HCT116 (cell line): ENCODE measurements at regions not wholly inside any gene's neighbourhood (a gene's known extent, or its start where the extent isn't known, plus 50 kb on each side); places are given as distances from the start of the nearest gene placed in this dataset.

Source experiments
- ATAC-seq: fragments of 200-7000 bp; cut with Tn5 transposase; 2 replicates; pipeline ENCODE4 v1.9.1; 2020; ENCODE audit warnings: mild to moderate bottlenecking, moderate library complexity
- BruUV-seq: library from RNA; stranded (reverse); fragments of 400-500 nt; replicated peaks from 2 replicates; lab custom pipeline; 2021; lab: Mats Ljungman, UMichigan
- CTCF ChIA-PET: fragments of 300-600 bp; sonication (Branson Sonifier 250); formaldehyde crosslinking; loops from one replicate; lab custom pipeline; 2021; ENCODE audit warnings: antibody characterized with exemption; lab: Charles Lee
- POLR2A ChIA-PET: fragments of 300-600, 350-600 bp; sonication (Branson Sonifier 250); formaldehyde crosslinking; loops from one replicate; lab custom pipeline; 2021; ENCODE audit warnings: antibody characterized with exemption; lab: Charles Lee
- RAD21 ChIA-PET, 2 experiments: fragments of 300-600 bp; sonication (Branson Sonifier 250); formaldehyde crosslinking; loops; one replicate each; lab custom pipeline; 2023; ENCODE audit warnings: low total read pairs in 2 of 2; ENCODE audit not compliant: uncharacterized antibody in 2 of 2, unreplicated experiment in 2 of 2, low non-redundant PET in 1 of 2; lab: Charles Lee
- DNase-seq: peaks from one replicate; pipeline ENCODE4 v3.0.0-alpha.2; 2010; ENCODE audit warnings: low read depth, low spot score
- H2AFZ ChIP-seq: fragments of 200-600 bp; shearing (Covaris generic), sonication (generic); 2 replicates; pipeline ENCODE4 v1.6.1; 2017; ENCODE audit warnings: low read depth, mixed run types, mixed read lengths, antibody characterized with exemption, low read length; ENCODE audit not compliant: poor library complexity, severe bottlenecking
- H3K27ac ChIP-seq: 2 replicates; pipeline ENCODE4 v1.5.1; 2012; ENCODE audit warnings: low read depth, low read length
- H3K27me3 ChIP-seq: fragments of 200-600 bp; sonication (generic); 2 replicates; pipeline ENCODE4 v1.6.1; 2016; ENCODE audit warnings: mixed run types, low read length, mixed read lengths; ENCODE audit not compliant: insufficient read depth
- H3K36me3 ChIP-seq, 2 experiments: fragments of 200-500 bp in 1 of 2; fragments of 200-600 bp in 1 of 2; sonication (Bioruptor generic) in 1 of 2; sonication (generic) in 1 of 2; 2 replicates each; pipeline versions ENCODE4 v1.5.1 to v1.6.1; 2014 to 2016; ENCODE audit warnings: low read length in 2 of 2, inconsistent platforms in 1 of 2, mixed read lengths in 1 of 2, mixed run types in 1 of 2; ENCODE audit not compliant: insufficient read depth in 2 of 2, control insufficient read depth in 1 of 2
- H3K4me1 ChIP-seq, 2 experiments: fragments of 200-600 bp in 1 of 2; sonication (generic) in 1 of 2; 2 replicates each; pipeline versions ENCODE4 v1.5.1 to v1.6.1; 2012 to 2017; ENCODE audit warnings: low read length in 2 of 2, inconsistent platforms in 1 of 2, mild to moderate bottlenecking in 1 of 2, mixed read lengths in 1 of 2, mixed run types in 1 of 2, moderate library complexity in 1 of 2; ENCODE audit not compliant: insufficient read depth in 2 of 2, control insufficient read depth in 1 of 2
- H3K4me2 ChIP-seq: fragments of 200-600 bp; sonication (generic); 2 replicates; pipeline ENCODE4 v1.6.1; 2017; ENCODE audit warnings: mixed run types, low read length, mixed read lengths
- H3K4me3 ChIP-seq, 2 experiments: fragments of 200-600 bp in 1 of 2; sonication (generic) in 1 of 2; replicated peaks in 1 of 2; 2 replicates each; pipeline ENCODE4 v1.5.1; 2011 to 2016; ENCODE audit warnings: low read length in 2 of 2, control low read depth in 1 of 2, low read depth in 1 of 2, mild to moderate bottlenecking in 1 of 2, mixed read lengths in 1 of 2, mixed run types in 1 of 2
- H3K79me2 ChIP-seq: fragments of 200-600 bp; sonication (generic); 2 replicates; pipeline ENCODE4 v1.6.1; 2017; ENCODE audit warnings: mild to moderate bottlenecking, mixed run types, low read length, moderate library complexity, mixed read lengths; ENCODE audit not compliant: insufficient read depth
- H3K9ac ChIP-seq: fragments of 200-600 bp; sonication (generic); 2 replicates; pipeline ENCODE4 v1.6.1; 2016; ENCODE audit warnings: low read length, mixed read lengths
- H3K9me2 ChIP-seq: fragments of 200-600 bp; sonication (generic), shearing (Covaris generic); 2 replicates; pipeline ENCODE4 v1.6.1; 2017; ENCODE audit warnings: mixed run types, mild to moderate bottlenecking, moderate library complexity; ENCODE audit not compliant: insufficient read depth
- H3K9me3 ChIP-seq, 2 experiments: fragments of 200-500 bp in 1 of 2; fragments of 200-600 bp in 1 of 2; sonication (Bioruptor generic) in 1 of 2; sonication (generic) in 1 of 2; 2 replicates each; pipeline ENCODE4 v1.6.1; 2014 to 2017; ENCODE audit warnings: low read length in 2 of 2, mixed read lengths in 2 of 2, inconsistent platforms in 1 of 2, low read depth in 1 of 2, mild to moderate bottlenecking in 1 of 2, mixed run types in 1 of 2, moderate library complexity in 1 of 2; ENCODE audit not compliant: control insufficient read depth in 1 of 2, insufficient read depth in 1 of 2
- H4K20me1 ChIP-seq: fragments of 200-600 bp; sonication (generic), shearing (Covaris generic); 2 replicates; pipeline ENCODE4 v1.6.1; 2017; ENCODE audit warnings: mixed run types, mild to moderate bottlenecking, moderate library complexity; ENCODE audit not compliant: insufficient read depth
- CBX3 ChIP-seq: IDR thresholded peaks from 2 replicates; pipeline ENCODE4 v1.6.1; 2012; ENCODE audit warnings: low read depth
- ELF1 ChIP-seq: IDR thresholded peaks from 2 replicates; pipeline ENCODE4 v1.6.1; 2012; ENCODE audit warnings: low read depth, borderline replicate concordance
- EZH2 ChIP-seq: fragments of 200-600 bp; sonication (generic); IDR thresholded peaks from 2 replicates; pipeline ENCODE4 v1.6.1; 2017; ENCODE audit warnings: antibody characterized with exemption, mixed run types
- FOSL1 ChIP-seq: IDR thresholded peaks from 2 replicates; pipeline ENCODE4 v1.6.1; 2012; ENCODE audit warnings: low read depth
- JUND ChIP-seq: IDR thresholded peaks from 2 replicates; pipeline ENCODE4 v1.6.1; 2012
- POLR2A ChIP-seq: IDR thresholded peaks from 2 replicates; pipeline ENCODE4 v1.7.0; 2011; ENCODE audit warnings: borderline replicate concordance; ENCODE audit not compliant: insufficient read depth, insufficient read length; ENCODE audit errors: extremely low read depth
- POLR2AphosphoS5 ChIP-seq: IDR thresholded peaks from 2 replicates; pipeline ENCODE4 v1.6.1; 2011; ENCODE audit warnings: mild to moderate bottlenecking, low read depth, low read length, moderate library complexity
- RAD21 ChIP-seq: IDR thresholded peaks from 2 replicates; pipeline ENCODE4 v1.6.1; 2012; ENCODE audit warnings: low read depth, mild to moderate bottlenecking
- REST ChIP-seq: IDR thresholded peaks from 2 replicates; pipeline ENCODE4 v1.6.1; 2012; ENCODE audit warnings: low read depth
- SIN3A ChIP-seq: IDR thresholded peaks from 2 replicates; pipeline ENCODE4 v1.6.1; 2012; ENCODE audit warnings: low read depth
- TCF7L2 ChIP-seq: IDR thresholded peaks from 2 replicates; pipeline ENCODE4 v1.7.0; 2011; ENCODE audit warnings: borderline replicate concordance, inconsistent platforms; ENCODE audit not compliant: insufficient read depth, insufficient read length; ENCODE audit errors: extremely low read depth
- YY1 ChIP-seq: IDR thresholded peaks from 2 replicates; pipeline ENCODE4 v1.6.1; 2011; ENCODE audit warnings: low read length, low read depth, moderate library complexity, mild to moderate bottlenecking; ENCODE audit not compliant: insufficient replicate concordance; ENCODE audit errors: extremely low read depth
- ZFX ChIP-seq: fragments of 450-650 bp; IDR thresholded peaks from 2 replicates; pipeline ENCODE4 v1.6.1; 2017
- ZNF274 ChIP-seq: fragments of 200-500 bp; sonication (Bioruptor generic); IDR thresholded peaks from 2 replicates; pipeline ENCODE4 v1.6.1; 2014; ENCODE audit warnings: mild to moderate bottlenecking, low read depth, low read length, inconsistent platforms
- intact Hi-C: fragments of 100-400 bp; cut with micrococcal nuclease; formaldehyde crosslinking; loops from 2 replicates; pipeline ENCODE4 v1.10.0; 2022
- TF ChIP-seq, protein P1 (sequence below): IDR thresholded peaks from 2 replicates; pipeline ENCODE4 v1.6.1; 2012
- TF ChIP-seq, protein P2 (sequence below): IDR thresholded peaks from 2 replicates; pipeline ENCODE4 v1.6.1; 2011; ENCODE audit warnings: mild to moderate bottlenecking, low read length, moderate library complexity; ENCODE audit not compliant: insufficient replicate concordance; ENCODE audit errors: extremely low read depth

- Histone ChIP-seq H3K9ac (no peak overlapping the region), H3K4me2 (no peak overlapping the region), H3K9me2 (no peaks in the 10 kb centered on the region), H2AFZ (no peak overlapping the region), H3K27ac (no peak overlapping the region), H4K20me1 (no peaks in the 10 kb centered on the region), H3K36me3 (no peaks in the 10 kb centered on the region), H3K27me3 (no peaks in the 10 kb centered on the region), H3K4me3 (no peak overlapping the region), H3K79me2 (no peaks in the 10 kb centered on the region), H3K4me1 (no peaks in the 10 kb centered on the region), H3K9me3 (no peaks in the 10 kb centered on the region)
- ATAC-seq (no peak), DNase-seq (no peak)
- TF ChIP-seq ZNF274 = no peak
- TF ChIP-seq EZH2 = no peak
- TF ChIP-seq CBX3 = no peak
- TF ChIP-seq POLR2AphosphoS5 = no peak
- TF ChIP-seq ZFX = no peak
- TF ChIP-seq, protein P1, sequence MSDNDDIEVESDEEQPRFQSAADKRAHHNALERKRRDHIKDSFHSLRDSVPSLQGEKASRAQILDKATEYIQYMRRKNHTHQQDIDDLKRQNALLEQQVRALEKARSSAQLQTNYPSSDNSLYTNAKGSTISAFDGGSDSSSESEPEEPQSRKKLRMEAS = no peak
- ChIA-PET CTCF (no interaction called here), RAD21 (no interaction called here), POLR2A (no interaction called here)
- BruUV-seq = no TSS peak
- intact Hi-C loops = no loop called here
These were observed 338.2 kb upstream of the ITGA1 start for GRCh38 chr5:52449516-52449915.

DNA sequence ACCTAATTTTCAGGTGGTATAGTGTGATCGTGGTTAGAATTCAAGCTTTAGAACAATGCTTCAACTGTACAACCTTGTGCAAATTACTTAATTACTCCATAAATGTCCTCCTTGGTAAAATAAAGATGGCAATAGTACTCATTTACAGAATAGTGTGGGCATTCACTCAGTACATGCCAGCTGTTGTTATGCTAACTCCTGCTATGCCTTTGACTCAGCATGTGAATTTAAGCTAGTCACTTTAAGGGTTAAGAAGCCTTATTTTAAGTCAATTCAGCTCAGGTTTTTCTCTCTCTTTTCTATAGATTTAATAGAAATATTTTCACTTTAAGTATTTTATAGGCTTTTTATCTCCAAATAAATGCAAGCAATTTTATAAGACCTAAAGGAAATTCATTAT is 335.6 kb upstream of the ITGA1 start:
- no peak for DNase-seq
- no peak for ATAC-seq
- intact Hi-C loops = no loop called here
- Histone ChIP-seq H3K9me3 (no peaks in the 10 kb centered on the region), H3K27me3 (no peaks in the 10 kb centered on the region), H3K36me3 (no peaks in the 10 kb centered on the region), H3K9me2 (no peaks in the 10 kb centered on the region), H2AFZ (no peak overlapping the region), H3K4me1 (no peaks in the 10 kb centered on the region), H3K79me2 (no peaks in the 10 kb centered on the region), H3K4me3 (no peak overlapping the region), H3K9ac (no peak overlapping the region), H3K4me2 (no peak overlapping the region), H3K27ac (no peak overlapping the region), H4K20me1 (no peaks in the 10 kb centered on the region)
- CTCF ChIA-PET = no interaction called here
- no TSS peak for BruUV-seq
- RAD21 ChIA-PET = no interaction called here
- POLR2A ChIA-PET = no interaction called here
- TF ChIP-seq POLR2A = no peak
- no peak for TF ChIP-seq JUND
- TF ChIP-seq RAD21 = no peak
- no peak for TF ChIP-seq SIN3A
- no peak for TF ChIP-seq REST
- TF ChIP-seq ELF1 = no peak
- TF ChIP-seq, protein P1 = no peak
- no peak for TF ChIP-seq TCF7L2
- no peak for TF ChIP-seq FOSL1
- TF ChIP-seq, protein P2, sequence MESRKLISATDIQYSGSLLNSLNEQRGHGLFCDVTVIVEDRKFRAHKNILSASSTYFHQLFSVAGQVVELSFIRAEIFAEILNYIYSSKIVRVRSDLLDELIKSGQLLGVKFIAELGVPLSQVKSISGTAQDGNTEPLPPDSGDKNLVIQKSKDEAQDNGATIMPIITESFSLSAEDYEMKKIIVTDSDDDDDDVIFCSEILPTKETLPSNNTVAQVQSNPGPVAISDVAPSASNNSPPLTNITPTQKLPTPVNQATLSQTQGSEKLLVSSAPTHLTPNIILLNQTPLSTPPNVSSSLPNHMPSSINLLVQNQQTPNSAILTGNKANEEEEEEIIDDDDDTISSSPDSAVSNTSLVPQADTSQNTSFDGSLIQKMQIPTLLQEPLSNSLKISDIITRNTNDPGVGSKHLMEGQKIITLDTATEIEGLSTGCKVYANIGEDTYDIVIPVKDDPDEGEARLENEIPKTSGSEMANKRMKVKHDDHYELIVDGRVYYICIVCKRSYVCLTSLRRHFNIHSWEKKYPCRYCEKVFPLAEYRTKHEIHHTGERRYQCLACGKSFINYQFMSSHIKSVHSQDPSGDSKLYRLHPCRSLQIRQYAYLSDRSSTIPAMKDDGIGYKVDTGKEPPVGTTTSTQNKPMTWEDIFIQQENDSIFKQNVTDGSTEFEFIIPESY = no peak
- TF ChIP-seq YY1 = no peak
- TF ChIP-seq POLR2AphosphoS5 = no peak
